Activated T-helper 17 cell treated with anti-CD3 and anti-CD28 coated beads, Interleukin-2, amount 50 U/mL, for 72 hours (primary cell): ENCODE measurements at regions not wholly inside any gene's neighbourhood (a gene's known extent, or its start where the extent isn't known, plus 50 kb on each side); places are given as distances from the start of the nearest gene placed in this dataset.

ENCODE experiments used
- ATAC-seq: fragments of 150-1000 bp; cut with Tn5 transposase; replicated peaks from 2 replicates; pipeline ENCODE4 v1.10.0; 2021; ENCODE audit warnings: mild to moderate bottlenecking, moderate library complexity
- H3K27ac Mint-ChIP-seq: one replicate; pipeline ENCODE4 v1.8.0; 2022; ENCODE audit warnings: mixed read lengths
- H3K27me3 Mint-ChIP-seq: one replicate; pipeline ENCODE4 v1.8.0; 2022; ENCODE audit warnings: mixed read lengths
- H3K36me3 Mint-ChIP-seq: one replicate; pipeline ENCODE4 v1.8.0; 2022; ENCODE audit warnings: low read depth, mild to moderate bottlenecking, mixed read lengths
- H3K4me1 Mint-ChIP-seq: one replicate; pipeline ENCODE4 v1.8.0; 2022; ENCODE audit warnings: mixed read lengths
- H3K4me3 Mint-ChIP-seq: one replicate; pipeline ENCODE4 v1.8.0; 2022; ENCODE audit warnings: mild to moderate bottlenecking, mixed read lengths
- H3K9me3 Mint-ChIP-seq: one replicate; pipeline ENCODE4 v1.8.0; 2022; ENCODE audit warnings: mixed read lengths

- H3K27ac Mint-ChIP-seq: no peak overlapping the region
- no peak overlapping the region for H3K4me3 Mint-ChIP-seq
- no peak for ATAC-seq
- H3K36me3 Mint-ChIP-seq: no peaks in the 10 kb centered on the region
- H3K9me3 Mint-ChIP-seq: peaks cover 6% of the 10 kb centered on the region
- no peaks in the 10 kb centered on the region for H3K4me1 Mint-ChIP-seq
- H3K27me3 Mint-ChIP-seq: peaks cover 11% of the 10 kb centered on the region
These were observed 156.4 kb downstream of the FAM181B start for GRCh38 chr11:82577246-82577645.

GRCh38 chr11:82560836-82561235 lies 172.8 kb downstream of the FAM181B start:
- ATAC-seq: no peak
- Mint-ChIP-seq H3K9me3 (peaks cover 3% of the 10 kb centered on the region), H3K4me3 (no peak overlapping the region), H3K36me3 (no peaks in the 10 kb centered on the region), H3K27ac (no peak overlapping the region), H3K27me3 (no peaks in the 10 kb centered on the region), H3K4me1 (no peaks in the 10 kb centered on the region)

GRCh38 chr11:82559609-82560008 lies 174.1 kb downstream of the FAM181B start:
- Mint-ChIP-seq H3K36me3 (no peaks in the 10 kb centered on the region), H3K27me3 (no peaks in the 10 kb centered on the region), H3K4me1 (no peaks in the 10 kb centered on the region), H3K27ac (no peak overlapping the region), H3K4me3 (no peak overlapping the region), H3K9me3 (peaks cover 3% of the 10 kb centered on the region)
- no peak for ATAC-seq

GRCh38 chr11:82557274-82557673 lies 176.4 kb downstream of the FAM181B start:
- Mint-ChIP-seq H3K4me1 (no peaks in the 10 kb centered on the region), H3K27me3 (no peaks in the 10 kb centered on the region), H3K36me3 (no peaks in the 10 kb centered on the region), H3K9me3 (peaks cover 3% of the 10 kb centered on the region), H3K27ac (no peak overlapping the region), H3K4me3 (no peak overlapping the region)
- no peak for ATAC-seq

GRCh38 chr11:82556210-82556609 lies 177.5 kb downstream of the FAM181B start:
- no peak for ATAC-seq
- peaks cover under 1% of the 10 kb centered on the region for H3K9me3 Mint-ChIP-seq
- no peak overlapping the region for H3K4me3 Mint-ChIP-seq
- H3K27ac Mint-ChIP-seq: no peak overlapping the region
- H3K27me3 Mint-ChIP-seq: no peaks in the 10 kb centered on the region
- no peaks in the 10 kb centered on the region for H3K36me3 Mint-ChIP-seq
- H3K4me1 Mint-ChIP-seq: no peaks in the 10 kb centered on the region

- Mint-ChIP-seq H3K9me3 (peaks cover 4% of the 10 kb centered on the region), H3K27ac (no peak overlapping the region), H3K27me3 (no peaks in the 10 kb centered on the region), H3K4me1 (no peaks in the 10 kb centered on the region), H3K4me3 (no peak overlapping the region), H3K36me3 (no peaks in the 10 kb centered on the region)
- ATAC-seq: no peak
These were observed 186.8 kb downstream of the FAM181B start for GRCh38 chr11:82546661-82547557.

GRCh38 chr11:82539669-82540068 lies 194.0 kb downstream of the FAM181B start:
- Mint-ChIP-seq H3K4me3 (no peak overlapping the region), H3K27me3 (no peaks in the 10 kb centered on the region), H3K4me1 (no peaks in the 10 kb centered on the region), H3K9me3 (peaks cover 4% of the 10 kb centered on the region), H3K36me3 (no peaks in the 10 kb centered on the region), H3K27ac (no peak overlapping the region)
- ATAC-seq: no peak

- H3K4me1 Mint-ChIP-seq: no peaks in the 10 kb centered on the region
- H3K36me3 Mint-ChIP-seq: no peaks in the 10 kb centered on the region
- no peak overlapping the region for H3K4me3 Mint-ChIP-seq
- H3K27ac Mint-ChIP-seq: no peak overlapping the region
- no peaks in the 10 kb centered on the region for H3K27me3 Mint-ChIP-seq
- no peak for ATAC-seq
- H3K9me3 Mint-ChIP-seq: peaks cover 3% of the 10 kb centered on the region
These were observed 197.0 kb downstream of the FAM181B start for GRCh38 chr11:82536706-82537105.

- H3K27me3 Mint-ChIP-seq: no peaks in the 10 kb centered on the region
- no peaks in the 10 kb centered on the region for H3K36me3 Mint-ChIP-seq
- no peak overlapping the region for H3K4me3 Mint-ChIP-seq
- no peak overlapping the region for H3K27ac Mint-ChIP-seq
- peaks cover 3% of the 10 kb centered on the region for H3K9me3 Mint-ChIP-seq
- no peaks in the 10 kb centered on the region for H3K4me1 Mint-ChIP-seq
- ATAC-seq: no peak
These were observed 199.9 kb downstream of the FAM181B start for GRCh38 chr11:82533628-82534327.

- Mint-ChIP-seq H3K36me3 (no peaks in the 10 kb centered on the region), H3K9me3 (peaks cover 3% of the 10 kb centered on the region), H3K27ac (no peak overlapping the region), H3K4me3 (no peak overlapping the region), H3K27me3 (no peaks in the 10 kb centered on the region), H3K4me1 (no peaks in the 10 kb centered on the region)
- ATAC-seq: no peak
These were observed 203.7 kb downstream of the FAM181B start for GRCh38 chr11:82529936-82530335.

- H3K9me3 Mint-ChIP-seq: peaks cover 3% of the 10 kb centered on the region
- no peaks in the 10 kb centered on the region for H3K27me3 Mint-ChIP-seq
- ATAC-seq: no peak
- H3K4me1 Mint-ChIP-seq: no peaks in the 10 kb centered on the region
- no peaks in the 10 kb centered on the region for H3K36me3 Mint-ChIP-seq
- H3K4me3 Mint-ChIP-seq: no peak overlapping the region
- H3K27ac Mint-ChIP-seq: no peak overlapping the region
These were observed 206.5 kb downstream of the FAM181B start for GRCh38 chr11:82527081-82527584.

- Mint-ChIP-seq H3K36me3 (no peaks in the 10 kb centered on the region), H3K9me3 (no peaks in the 10 kb centered on the region), H3K27ac (no peak overlapping the region), H3K4me3 (no peak overlapping the region), H3K27me3 (no peaks in the 10 kb centered on the region), H3K4me1 (no peaks in the 10 kb centered on the region)
- no peak for ATAC-seq
These were observed 210.5 kb downstream of the FAM181B start for GRCh38 chr11:82523141-82523540.

- H3K36me3 Mint-ChIP-seq: no peaks in the 10 kb centered on the region
- no peak overlapping the region for H3K27ac Mint-ChIP-seq
- H3K4me1 Mint-ChIP-seq: no peaks in the 10 kb centered on the region
- ATAC-seq: no peak
- H3K27me3 Mint-ChIP-seq: no peaks in the 10 kb centered on the region
- H3K9me3 Mint-ChIP-seq: no peaks in the 10 kb centered on the region
- no peak overlapping the region for H3K4me3 Mint-ChIP-seq
These were observed 212.2 kb downstream of the FAM181B start for GRCh38 chr11:82521427-82521826.

GRCh38 chr11:82507288-82507687 lies 226.4 kb downstream of the FAM181B start:
- ATAC-seq: no peak
- no peaks in the 10 kb centered on the region for H3K9me3 Mint-ChIP-seq
- no peaks in the 10 kb centered on the region for H3K27me3 Mint-ChIP-seq
- H3K27ac Mint-ChIP-seq: no peak overlapping the region
- no peaks in the 10 kb centered on the region for H3K36me3 Mint-ChIP-seq
- H3K4me1 Mint-ChIP-seq: no peaks in the 10 kb centered on the region
- no peak overlapping the region for H3K4me3 Mint-ChIP-seq

- H3K36me3 Mint-ChIP-seq: no peaks in the 10 kb centered on the region
- no peaks in the 10 kb centered on the region for H3K9me3 Mint-ChIP-seq
- ATAC-seq: no peak
- no peak overlapping the region for H3K4me3 Mint-ChIP-seq
- no peaks in the 10 kb centered on the region for H3K27me3 Mint-ChIP-seq
- no peak overlapping the region for H3K27ac Mint-ChIP-seq
- H3K4me1 Mint-ChIP-seq: no peaks in the 10 kb centered on the region
These were observed 228.3 kb downstream of the FAM181B start for GRCh38 chr11:82505379-82505778.
